Right cardiac atrium (tissue), 5 donors: ENCODE measurements at regions not wholly inside any gene's neighbourhood (a gene's known extent, or its start where the extent isn't known, plus 50 kb on each side); places are given as distances from the start of the nearest gene placed in this dataset.
A peak's percentile ranks its signal among the peaks of the same experiment; 100 is the strongest.

Experiments
- ATAC-seq, 2 donors: fragments of 200-7000 bp; cut with Tn5 transposase; one replicate each; pipeline versions ENCODE4 v1.8.0 to v1.9.1; 2020; ENCODE audit warnings: moderate library complexity in 2 of 2, mild to moderate bottlenecking in 1 of 2
- DNase-seq, 3 donors: peaks; one replicate each; pipeline ENCODE4 v3.0.0-alpha.2; 2020
- H3K27ac ChIP-seq: one replicate; pipeline ENCODE4 v1.5.1; 2013; ENCODE audit warnings: mild to moderate bottlenecking, low read length, control low read depth, moderate library complexity
- H3K27me3 ChIP-seq: one replicate; pipeline ENCODE4 v1.6.1; 2013; ENCODE audit not compliant: control insufficient read depth, insufficient read depth
- H3K4me1 ChIP-seq: one replicate; pipeline ENCODE4 v1.6.1; 2013; ENCODE audit warnings: low read length; ENCODE audit not compliant: control insufficient read depth, insufficient read depth
- H3K4me3 ChIP-seq: one replicate; pipeline ENCODE4 v1.5.1; 2013; ENCODE audit warnings: low read length, control low read depth
- H3K9me3 ChIP-seq: one replicate; pipeline ENCODE4 v1.6.1; 2013; ENCODE audit warnings: low read length; ENCODE audit not compliant: control insufficient read depth
- WGBS: extraction: QIAGEN DNeasy Blood & Tissue Kit; methylation state at CpG from one replicate; pipeline ENCODE4 v1.1.7; 2013; 5-methylcytosine and 5-hydroxymethylcytosine counted together
- intact Hi-C, 4 donors: fragments of 100-400 bp; cut with DNase I; formaldehyde crosslinking; loops; one replicate each; pipeline versions ENCODE4 v1.11.0 to v1.14.0; 2022 to 2023
- donor health status: healthy with polysubstance abuse.
- donor health status: DM: no; HTN: yes; CAD: no.
- donor health status: DM: no; HTN: no; CAD: no.
- donor health status: DM: no; HTN: yes; CAD: no; lungs with severe emphysema.
- donor health status: DM: yes; HTN: yes; CAD: no.

- no peak overlapping the region for H3K27ac ChIP-seq
- intact Hi-C loops: no loop called here
- no peaks in the 10 kb centered on the region for H3K4me1 ChIP-seq
- H3K9me3 ChIP-seq: no peaks in the 10 kb centered on the region
- no peak overlapping the region for H3K4me3 ChIP-seq
- no peaks in the 10 kb centered on the region for H3K27me3 ChIP-seq
- DNase-seq: no peak
- no peak for ATAC-seq
These were observed 202.3 kb downstream of the AHR start for GRCh38 chr7:17500736-17501135.

GRCh38 chr7:17501441-17502212 lies 203.2 kb downstream of the AHR start:
- Histone ChIP-seq H3K4me3 (no peak overlapping the region), H3K27ac (no peak overlapping the region), H3K27me3 (no peaks in the 10 kb centered on the region), H3K9me3 (no peaks in the 10 kb centered on the region), H3K4me1 (no peaks in the 10 kb centered on the region)
- no peak for ATAC-seq
- intact Hi-C loops: no loop called here
- 61% methylated on average over 1 of the region's 1 CpG for WGBS
- DNase-seq: no peak

- H3K4me3 ChIP-seq: no peak overlapping the region
- no peaks in the 10 kb centered on the region for H3K27me3 ChIP-seq
- 46% methylated on average over 2 of the region's 2 CpGs for WGBS
- ATAC-seq: no peak
- intact Hi-C loops: no loop called here
- H3K9me3 ChIP-seq: no peaks in the 10 kb centered on the region
- no peaks in the 10 kb centered on the region for H3K4me1 ChIP-seq
- DNase-seq: no peak
- no peak overlapping the region for H3K27ac ChIP-seq
These were observed 204.0 kb downstream of the AHR start for GRCh38 chr7:17502213-17503060.

- 57% methylated on average over 3 of the region's 3 CpGs for WGBS
- intact Hi-C loops: no loop called here
- H3K4me1 ChIP-seq: no peaks in the 10 kb centered on the region
- no peaks in the 10 kb centered on the region for H3K9me3 ChIP-seq
- H3K4me3 ChIP-seq: no peak overlapping the region
- H3K27ac ChIP-seq: no peak overlapping the region
- ATAC-seq (peak; percentile 64 to 70), DNase-seq (peak in 1 of 3 donors; percentile 51)
- H3K27me3 ChIP-seq: no peaks in the 10 kb centered on the region
These were observed 207.6 kb downstream of the AHR start for GRCh38 chr7:17506095-17506494.

GRCh38 chr7:17506596-17506995 lies 208.1 kb downstream of the AHR start:
- 65% methylated on average over 2 of the region's 2 CpGs for WGBS

GRCh38 chr7:17507717-17508116 lies 209.3 kb downstream of the AHR start:
- no peaks in the 10 kb centered on the region for H3K27me3 ChIP-seq
- 95% methylated on average over 4 of the region's 4 CpGs for WGBS
- ATAC-seq: no peak
- no peak overlapping the region for H3K27ac ChIP-seq
- intact Hi-C loops: no loop called here
- DNase-seq: no peak
- H3K4me3 ChIP-seq: no peak overlapping the region
- no peaks in the 10 kb centered on the region for H3K4me1 ChIP-seq
- no peaks in the 10 kb centered on the region for H3K9me3 ChIP-seq

More at GRCh38 chr7:17506596-17506995, 208.1 kb downstream of the AHR start:
- ATAC-seq: no peak
- no peak for DNase-seq
- Histone ChIP-seq H3K4me1 (no peaks in the 10 kb centered on the region), H3K9me3 (no peaks in the 10 kb centered on the region), H3K27ac (no peak overlapping the region), H3K27me3 (no peaks in the 10 kb centered on the region), H3K4me3 (no peak overlapping the region)
- intact Hi-C loops: no loop called here

- DNase-seq (no peak), ATAC-seq (no peak)
- H3K9me3 ChIP-seq: no peaks in the 10 kb centered on the region
- intact Hi-C loops: no loop called here
- H3K4me1 ChIP-seq: no peaks in the 10 kb centered on the region
- 82% methylated on average over 2 of the region's 2 CpGs for whole genome bisulfite sequencing
- no peaks in the 10 kb centered on the region for H3K27me3 ChIP-seq
- no peak overlapping the region for H3K27ac ChIP-seq
- H3K4me3 ChIP-seq: no peak overlapping the region
These were observed 213.8 kb downstream of the AHR start for GRCh38 chr7:17512181-17512675.

- Histone ChIP-seq H3K27me3 (no peaks in the 10 kb centered on the region), H3K4me3 (no peak overlapping the region), H3K9me3 (no peaks in the 10 kb centered on the region), H3K27ac (no peak overlapping the region), H3K4me1 (no peaks in the 10 kb centered on the region)
- DNase-seq (no peak), ATAC-seq (no peak)
- intact Hi-C loops: no loop called here
- WGBS: 70% methylated on average over 1 of the region's 1 CpG
These were observed 218.3 kb downstream of the AHR start for GRCh38 chr7:17516771-17517170.

GRCh38 chr7:17520941-17521340 lies 222.5 kb downstream of the AHR start:
- Histone ChIP-seq H3K9me3 (no peaks in the 10 kb centered on the region), H3K4me3 (no peak overlapping the region), H3K27me3 (no peaks in the 10 kb centered on the region), H3K4me1 (peaks cover 2% of the 10 kb centered on the region), H3K27ac (no peak overlapping the region)
- 84% methylated on average over 1 of the region's 1 CpG for WGBS
- intact Hi-C loops: loop anchor here in 2 of 4 donors (10.0 kb wide), 2 partner anchors 206 to 216 kb away; no protein-coding TSS in a partner anchor
- DNase-seq (no peak), ATAC-seq (no peak)

GRCh38 chr7:17521437-17521836 lies 223.0 kb downstream of the AHR start:
- no peak overlapping the region for H3K4me3 ChIP-seq
- intact Hi-C loops: loop anchor here in 2 of 4 donors (10.0 kb wide), 2 partner anchors 207 to 217 kb away; no protein-coding TSS in a partner anchor
- peaks cover 2% of the 10 kb centered on the region for H3K4me1 ChIP-seq
- no peak overlapping the region for H3K27ac ChIP-seq
- H3K27me3 ChIP-seq: no peaks in the 10 kb centered on the region
- H3K9me3 ChIP-seq: no peaks in the 10 kb centered on the region
- WGBS: 19% methylated on average over 2 of the region's 2 CpGs
- DNase-seq (no peak), ATAC-seq (peak; percentile 59 to 77)
